ENCODE measurements at regions not wholly inside any gene's neighbourhood (a gene's known extent, or its start where the extent isn't known, plus 50 kb on each side); places are given as distances from the start of the nearest gene placed in this dataset.

DNA sequence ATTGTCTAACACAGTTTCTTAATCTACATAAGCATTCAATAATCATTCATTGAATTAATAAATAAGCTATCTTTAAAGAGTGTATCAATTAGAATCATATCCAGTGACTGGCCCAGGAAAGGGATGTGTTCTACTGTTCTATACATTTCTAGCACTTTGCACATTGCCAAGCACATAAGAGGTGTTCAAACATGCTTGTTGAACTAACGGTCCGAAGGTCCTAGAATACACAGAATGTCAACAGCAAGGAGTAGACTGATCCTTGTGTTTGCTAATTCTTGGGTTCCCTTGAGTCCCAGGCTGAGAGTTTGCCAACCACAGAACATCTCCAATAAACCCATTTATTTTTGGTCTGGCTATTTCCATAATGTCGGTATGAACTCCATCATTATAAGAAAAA, 331.7 kb upstream of the DCC start:
- TF ChIP-seq, protein P1, sequence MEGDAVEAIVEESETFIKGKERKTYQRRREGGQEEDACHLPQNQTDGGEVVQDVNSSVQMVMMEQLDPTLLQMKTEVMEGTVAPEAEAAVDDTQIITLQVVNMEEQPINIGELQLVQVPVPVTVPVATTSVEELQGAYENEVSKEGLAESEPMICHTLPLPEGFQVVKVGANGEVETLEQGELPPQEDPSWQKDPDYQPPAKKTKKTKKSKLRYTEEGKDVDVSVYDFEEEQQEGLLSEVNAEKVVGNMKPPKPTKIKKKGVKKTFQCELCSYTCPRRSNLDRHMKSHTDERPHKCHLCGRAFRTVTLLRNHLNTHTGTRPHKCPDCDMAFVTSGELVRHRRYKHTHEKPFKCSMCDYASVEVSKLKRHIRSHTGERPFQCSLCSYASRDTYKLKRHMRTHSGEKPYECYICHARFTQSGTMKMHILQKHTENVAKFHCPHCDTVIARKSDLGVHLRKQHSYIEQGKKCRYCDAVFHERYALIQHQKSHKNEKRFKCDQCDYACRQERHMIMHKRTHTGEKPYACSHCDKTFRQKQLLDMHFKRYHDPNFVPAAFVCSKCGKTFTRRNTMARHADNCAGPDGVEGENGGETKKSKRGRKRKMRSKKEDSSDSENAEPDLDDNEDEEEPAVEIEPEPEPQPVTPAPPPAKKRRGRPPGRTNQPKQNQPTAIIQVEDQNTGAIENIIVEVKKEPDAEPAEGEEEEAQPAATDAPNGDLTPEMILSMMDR (IDR thresholded peaks at IDR 0.05): no peak
- no peak for TF ChIP-seq SIN3A (IDR thresholded peaks at IDR 0.05; ENCODE audit: borderline replicate concordance, low read depth, low read length)
- no peak for TF ChIP-seq TAF1 (IDR thresholded peaks at IDR 0.05; ENCODE audit: borderline replicate concordance, low read depth, low read length)

All from SK-N-SH (cell line).